Eye (tissue), 1 donor: ENCODE measurements at regions not wholly inside any gene's neighbourhood (a gene's known extent, or its start where the extent isn't known, plus 50 kb on each side); places are given as distances from the start of the nearest gene placed in this dataset.

Experiments used
- DNase-seq: peaks from one replicate; pipeline ENCODE4 v3.0.0-alpha.2; 2015

- no peak for DNase-seq
Observed at GRCh38 chr14:25134184-25134583, 84.2 kb upstream of the STXBP6 start.

GRCh38 chr14:25132732-25133422 lies 82.9 kb upstream of the STXBP6 start:
- DNase-seq, result peak; percentile 83

- no peak for DNase-seq
Observed at GRCh38 chr14:25132094-25132493, 82.1 kb upstream of the STXBP6 start.

- DNase-seq, result no peak
Observed at GRCh38 chr14:25122843-25123242, 72.9 kb upstream of the STXBP6 start.

- DNase-seq, result no peak
Observed at GRCh38 chr14:25122211-25122610, 72.3 kb upstream of the STXBP6 start.

GRCh38 chr14:25121337-25122129 lies 71.6 kb upstream of the STXBP6 start:
- DNase-seq, result peak; percentile 24

GRCh38 chr14:25120261-25120660 lies 70.3 kb upstream of the STXBP6 start:
- no peak for DNase-seq

GRCh38 chr14:25118671-25119070 lies 68.7 kb upstream of the STXBP6 start:
- no peak for DNase-seq

- no peak for DNase-seq
Observed at GRCh38 chr14:25117342-25117741, 67.4 kb upstream of the STXBP6 start.

GRCh38 chr14:25116607-25117006 lies 66.7 kb upstream of the STXBP6 start:
- DNase-seq, result no peak

- DNase-seq, result no peak
Observed at GRCh38 chr14:25113394-25113793, 63.4 kb upstream of the STXBP6 start.

- peak; percentile 81 for DNase-seq
Observed at GRCh38 chr14:25111061-25111601, 61.2 kb upstream of the STXBP6 start.

- DNase-seq, result no peak
Observed at GRCh38 chr14:25110106-25110505, 60.2 kb upstream of the STXBP6 start.

GRCh38 chr14:25108959-25109358 lies 59.0 kb upstream of the STXBP6 start:
- DNase-seq, result peak; percentile 48

- DNase-seq, result no peak
Observed at GRCh38 chr14:25108291-25108690, 58.3 kb upstream of the STXBP6 start.

GRCh38 chr14:25103820-25104219 lies 53.9 kb upstream of the STXBP6 start:
- no peak for DNase-seq

- no peak for DNase-seq
Observed at GRCh38 chr14:25103271-25103670, 53.3 kb upstream of the STXBP6 start.

- DNase-seq, result no peak
Observed at GRCh38 chr14:25102788-25103187, 52.8 kb upstream of the STXBP6 start.

GRCh38 chr14:25101276-25101675 lies 51.3 kb upstream of the STXBP6 start:
- no peak for DNase-seq
